Mesenchymal stem cell (in vitro differentiated cells and primary cell): ENCODE measurements at regions not wholly inside any gene's neighbourhood (a gene's known extent, or its start where the extent isn't known, plus 50 kb on each side); places are given as distances from the start of the nearest gene placed in this dataset.

Source experiments
- DNase-seq: peaks from one replicate; pipeline ENCODE4 v3.0.0-alpha.2; 2013
- H2AFZ ChIP-seq: one replicate; pipeline ENCODE4 v1.6.1; 2013; ENCODE audit warnings: low read depth, mild to moderate bottlenecking, control low read depth, inconsistent platforms, low read length, moderate library complexity
- H2AK5ac ChIP-seq: 2 replicates; pipeline ENCODE4 v1.6.1; 2013; ENCODE audit warnings: low read length, moderate library complexity, mild to moderate bottlenecking, inconsistent platforms; ENCODE audit not compliant: severe bottlenecking
- H2BK120ac ChIP-seq: one replicate; pipeline ENCODE4 v1.6.1; 2013; ENCODE audit warnings: low read depth, mild to moderate bottlenecking, inconsistent platforms, low read length, moderate library complexity
- H2BK12ac ChIP-seq, 2 experiments: one replicate each; pipeline ENCODE4 v1.6.1; 2013; ENCODE audit warnings: inconsistent platforms in 2 of 2, low read length in 2 of 2, mild to moderate bottlenecking in 2 of 2, moderate library complexity in 2 of 2, control low read depth in 1 of 2
- H2BK15ac ChIP-seq: one replicate; pipeline ENCODE4 v1.6.1; 2013; ENCODE audit warnings: mild to moderate bottlenecking, low read depth, inconsistent platforms; ENCODE audit not compliant: poor library complexity, severe bottlenecking
- H2BK5ac ChIP-seq: 2 replicates; pipeline ENCODE4 v1.6.1; 2013; ENCODE audit warnings: low read depth, mild to moderate bottlenecking, low read length, control low read depth, inconsistent platforms; ENCODE audit not compliant: poor library complexity, severe bottlenecking
- H3K14ac ChIP-seq, 2 experiments: one replicate each; pipeline ENCODE4 v1.6.1; 2013; ENCODE audit warnings: inconsistent platforms in 2 of 2, low read length in 2 of 2, control low read depth in 1 of 2, mild to moderate bottlenecking in 1 of 2, moderate library complexity in 1 of 2
- H3K18ac ChIP-seq, 2 experiments: one replicate each; pipeline ENCODE4 v1.6.1; 2013; ENCODE audit warnings: inconsistent platforms in 2 of 2, low read length in 2 of 2, control low read depth in 1 of 2, low read depth in 1 of 2, mild to moderate bottlenecking in 1 of 2
- H3K23ac ChIP-seq, 2 experiments: one replicate each; pipeline ENCODE4 v1.6.1; 2013; ENCODE audit warnings: inconsistent platforms in 2 of 2, low read length in 2 of 2, mild to moderate bottlenecking in 2 of 2, moderate library complexity in 2 of 2, control low read depth in 1 of 2
- H3K27ac ChIP-seq: 2 replicates; pipeline ENCODE4 v1.5.1; 2013; ENCODE audit warnings: mild to moderate bottlenecking, moderate library complexity, low read length, control low read depth, inconsistent platforms; ENCODE audit not compliant: poor library complexity, severe bottlenecking
- H3K27me3 ChIP-seq, 2 experiments: 2 replicates each; pipeline versions ENCODE4 v1.6.1 to v1.7.0; 2013; ENCODE audit warnings: low read length in 2 of 2, mild to moderate bottlenecking in 2 of 2, moderate library complexity in 2 of 2, control low read depth in 1 of 2, inconsistent platforms in 1 of 2; ENCODE audit not compliant: control insufficient read depth in 1 of 2, insufficient read depth in 1 of 2
- H3K36me3 ChIP-seq, 2 experiments: 2 replicates each; pipeline versions ENCODE4 v1.6.1 to v1.7.0; 2013; ENCODE audit warnings: low read length in 2 of 2, control low read depth in 1 of 2, inconsistent platforms in 1 of 2, low read depth in 1 of 2, mild to moderate bottlenecking in 1 of 2; ENCODE audit not compliant: insufficient read depth in 2 of 2, control insufficient read depth in 1 of 2
- H3K4ac ChIP-seq, 2 experiments: one replicate each; pipeline ENCODE4 v1.6.1; 2013; ENCODE audit warnings: inconsistent platforms in 2 of 2, low read length in 2 of 2, mild to moderate bottlenecking in 2 of 2, moderate library complexity in 2 of 2, control low read depth in 1 of 2, low read depth in 1 of 2
- H3K4me1 ChIP-seq: 2 replicates; pipeline ENCODE4 v1.6.1; 2013; ENCODE audit warnings: low read depth, low read length, control low read depth; ENCODE audit not compliant: control insufficient read depth, insufficient read depth
- H3K4me2 ChIP-seq: 2 replicates; pipeline ENCODE4 v1.6.1; 2013; ENCODE audit warnings: low read length, mild to moderate bottlenecking, inconsistent platforms; ENCODE audit not compliant: poor library complexity, severe bottlenecking
- H3K4me3 ChIP-seq, 2 experiments: 2 replicates each; pipeline versions ENCODE4 v1.5.1 to v1.7.0; 2013; ENCODE audit warnings: low read length in 2 of 2, mild to moderate bottlenecking in 2 of 2, control low read depth in 1 of 2, low read depth in 1 of 2; ENCODE audit not compliant: insufficient read depth in 1 of 2
- H3K79me1 ChIP-seq: replicated peaks from 2 replicates; pipeline ENCODE4 v1.6.1; 2013; ENCODE audit warnings: mild to moderate bottlenecking, control low read depth, low read length, inconsistent platforms; ENCODE audit not compliant: poor library complexity, severe bottlenecking
- H3K9ac ChIP-seq: 2 replicates; pipeline ENCODE4 v1.7.0; 2013; ENCODE audit warnings: mild to moderate bottlenecking, low read length, moderate library complexity
- H3K9me3 ChIP-seq: 2 replicates; pipeline ENCODE4 v1.7.0; 2013; ENCODE audit warnings: mild to moderate bottlenecking, low read length; ENCODE audit not compliant: control insufficient read depth
- H4K8ac ChIP-seq: one replicate; pipeline ENCODE4 v1.6.1; 2013; ENCODE audit warnings: inconsistent platforms, mild to moderate bottlenecking, low read length, moderate library complexity
- H4K91ac ChIP-seq: one replicate; pipeline ENCODE4 v1.6.1; 2013; ENCODE audit warnings: mild to moderate bottlenecking, low read length, inconsistent platforms
- WGBS: methylation state at CpG from one replicate; pipeline ENCODE4 v1.1.7; 2013; ENCODE audit warnings: mixed read lengths; 5-methylcytosine and 5-hydroxymethylcytosine counted together

GRCh38 chr14:39488600-39488999 is 56.4 kb upstream of the FBXO33 start:
- no peak overlapping the region for H3K14ac ChIP-seq
- H3K27me3 ChIP-seq = no peaks in the 10 kb centered on the region
- H4K91ac ChIP-seq = no peak overlapping the region
- no peak overlapping the region for H3K23ac ChIP-seq
- H2BK12ac ChIP-seq = no peak overlapping the region
- H3K36me3 ChIP-seq = no peaks in the 10 kb centered on the region
- no peaks in the 10 kb centered on the region for H3K79me1 ChIP-seq
- H3K27ac ChIP-seq = no peak overlapping the region
- H2AFZ ChIP-seq = no peak overlapping the region
- no peak overlapping the region for H3K4ac ChIP-seq
- H3K4me3 ChIP-seq = no peak overlapping the region
- no peak overlapping the region for H3K18ac ChIP-seq
- H3K4me1 ChIP-seq = no peaks in the 10 kb centered on the region
- 20% methylated on average over 1 of the region's 1 CpG for WGBS
- no peak overlapping the region for H2BK15ac ChIP-seq
- no peak overlapping the region for H3K9ac ChIP-seq
- H2BK120ac ChIP-seq = no peak overlapping the region
- H2AK5ac ChIP-seq = no peak overlapping the region
- DNase-seq = peak; percentile 46
- H4K8ac ChIP-seq = no peak overlapping the region
- no peaks in the 10 kb centered on the region for H3K9me3 ChIP-seq
- H3K4me2 ChIP-seq = no peak overlapping the region
- H2BK5ac ChIP-seq = no peak overlapping the region

- H3K4me1 ChIP-seq = no peaks in the 10 kb centered on the region
- no peak overlapping the region for H4K8ac ChIP-seq
- no peak overlapping the region for H3K23ac ChIP-seq
- no peak overlapping the region for H2BK12ac ChIP-seq
- H2BK15ac ChIP-seq = no peak overlapping the region
- H3K36me3 ChIP-seq = no peaks in the 10 kb centered on the region
- H3K79me1 ChIP-seq = no peaks in the 10 kb centered on the region
- no peak overlapping the region for H4K91ac ChIP-seq
- H3K27ac ChIP-seq = no peak overlapping the region
- H3K4me3 ChIP-seq = no peak overlapping the region
- no peaks in the 10 kb centered on the region for H3K27me3 ChIP-seq
- H3K4me2 ChIP-seq = no peak overlapping the region
- no peak overlapping the region for H3K18ac ChIP-seq
- H2AK5ac ChIP-seq = no peak overlapping the region
- 87% methylated on average over 1 of the region's 1 CpG for WGBS
- no peak overlapping the region for H3K4ac ChIP-seq
- H2BK5ac ChIP-seq = no peak overlapping the region
- H3K14ac ChIP-seq = no peak overlapping the region
- no peak overlapping the region for H2BK120ac ChIP-seq
- H3K9ac ChIP-seq = no peak overlapping the region
- DNase-seq = no peak
- no peaks in the 10 kb centered on the region for H3K9me3 ChIP-seq
- no peak overlapping the region for H2AFZ ChIP-seq
Observed at GRCh38 chr14:39483682-39484081, 51.4 kb upstream of the FBXO33 start.
